ENCODE measurements at regions not wholly inside any gene's neighbourhood (a gene's known extent, or its start where the extent isn't known, plus 50 kb on each side); places are given as distances from the start of the nearest gene placed in this dataset.

GRCh38 chr6:160831739-160832138 lies 129.7 kb downstream of the PLG start (continued):
- TF ChIP-seq CTCF (IDR thresholded peaks at IDR 0.05; ENCODE audit: low read depth, low read length, missing input control) = no peak
- TF ChIP-seq RXRA (IDR thresholded peaks at IDR 0.05) = no peak
- no peak for TF ChIP-seq TAF1 (conservative IDR thresholded peaks at IDR 0.05)

GRCh38 chr6:160832422-160832821 lies 130.4 kb downstream of the PLG start:
- no peaks in the 10 kb centered on the region for H3K4me1 ChIP-seq (ENCODE audit: control insufficient read depth in 4 of 4, insufficient read depth in 4 of 4, low read length in 3 of 4)
- no peaks in the 10 kb centered on the region for H3K36me3 ChIP-seq (ENCODE audit: control insufficient read depth in 4 of 4, insufficient read depth in 3 of 4, low read depth in 1 of 4, low read length in 3 of 4)
- WGBS = 82% methylated on average over 2 of the region's 2 CpGs
- no peak for DNase-seq (ENCODE audit: low spot score)
- H3K9me3 ChIP-seq (ENCODE audit: control insufficient read depth in 4 of 4, low read length in 3 of 4) = no peaks in the 10 kb centered on the region
- H3K27me3 ChIP-seq (ENCODE audit: control insufficient read depth in 4 of 4, insufficient read depth in 4 of 4, low read length in 3 of 4) = no peaks in the 10 kb centered on the region
- TF ChIP-seq JUND (IDR thresholded peaks at IDR 0.05) (no peak), RAD21 (IDR thresholded peaks at IDR 0.05) (no peak), NR2F2 (IDR thresholded peaks at IDR 0.05) (no peak)
- H3K27ac ChIP-seq (ENCODE audit: low read depth in 1 of 2, low read length in 2 of 2) = no peak overlapping the region
- H3K4me3 ChIP-seq (ENCODE audit: low read depth in 1 of 3, low read length in 3 of 3) = no peak overlapping the region
- no peak overlapping the region for H3K9ac ChIP-seq (ENCODE audit: low read depth in 1 of 2, low read length in 2 of 2)

GRCh38 chr6:160837146-160837545 lies 135.1 kb downstream of the PLG start:
- no peak overlapping the region for H3K4me3 ChIP-seq (ENCODE audit: low read depth in 1 of 3, low read length in 3 of 3)
- 89% methylated on average over 13 of the region's 13 CpGs for WGBS
- no peak overlapping the region for H3K27ac ChIP-seq (ENCODE audit: low read depth in 1 of 2, low read length in 2 of 2)
- peaks cover 0 to 3% (median under 1%) of the 10 kb centered on the region in 4 donors for H3K9me3 ChIP-seq (ENCODE audit: control insufficient read depth in 4 of 4, low read length in 3 of 4)
- no peaks in the 10 kb centered on the region for H3K4me1 ChIP-seq (ENCODE audit: control insufficient read depth in 4 of 4, insufficient read depth in 4 of 4, low read length in 3 of 4)
- no peaks in the 10 kb centered on the region for H3K36me3 ChIP-seq (ENCODE audit: control insufficient read depth in 4 of 4, insufficient read depth in 3 of 4, low read depth in 1 of 4, low read length in 3 of 4)
- no peak for TF ChIP-seq FOXA2 (IDR thresholded peaks at IDR 0.05)
- no peak overlapping the region for H3K9ac ChIP-seq (ENCODE audit: low read depth in 1 of 2, low read length in 2 of 2)
- no peak for DNase-seq (ENCODE audit: low spot score)
- H3K27me3 ChIP-seq (ENCODE audit: control insufficient read depth in 4 of 4, insufficient read depth in 4 of 4, low read length in 3 of 4) = no peaks in the 10 kb centered on the region

GRCh38 chr6:160851031-160851430 lies 140.5 kb upstream of the MAP3K4 start:
- H3K9me3 ChIP-seq (ENCODE audit: control insufficient read depth in 4 of 4, low read length in 3 of 4) = peaks cover 0 to 1% (median 0%) of the 10 kb centered on the region in 4 donors
- no peaks in the 10 kb centered on the region for H3K36me3 ChIP-seq (ENCODE audit: control insufficient read depth in 4 of 4, insufficient read depth in 3 of 4, low read depth in 1 of 4, low read length in 3 of 4)
- 82% methylated on average over 5 of the region's 5 CpGs for WGBS
- no peak overlapping the region for H3K27ac ChIP-seq (ENCODE audit: low read depth in 1 of 2, low read length in 2 of 2)
- TF ChIP-seq GABPA (IDR thresholded peaks at IDR 0.05 in 1 of 2, conservative IDR thresholded peaks at IDR 0.05 in 1 of 2) (no peak), MAX (IDR thresholded peaks at IDR 0.05) (no peak), ATF3 (IDR thresholded peaks at IDR 0.05) (no peak), RXRA (IDR thresholded peaks at IDR 0.05) (no peak), HNF4A (conservative IDR thresholded peaks at IDR 0.05) (no peak), CTCF (IDR thresholded peaks at IDR 0.05; ENCODE audit: low read depth, low read length, missing input control) (no peak), JUND (IDR thresholded peaks at IDR 0.05) (no peak), RAD21 (IDR thresholded peaks at IDR 0.05) (no peak), ZBTB33 (IDR thresholded peaks at IDR 0.05) (no peak), TAF1 (conservative IDR thresholded peaks at IDR 0.05) (no peak)
- no peak for DNase-seq (ENCODE audit: low spot score)
- no peak overlapping the region for H3K4me3 ChIP-seq (ENCODE audit: low read depth in 1 of 3, low read length in 3 of 3)
- no peaks in the 10 kb centered on the region for H3K27me3 ChIP-seq (ENCODE audit: control insufficient read depth in 4 of 4, insufficient read depth in 4 of 4, low read length in 3 of 4)
- no peaks in the 10 kb centered on the region for H3K4me1 ChIP-seq (ENCODE audit: control insufficient read depth in 4 of 4, insufficient read depth in 4 of 4, low read length in 3 of 4)
- no peak overlapping the region for H3K9ac ChIP-seq (ENCODE audit: low read depth in 1 of 2, low read length in 2 of 2)
